Activated CD4-positive, alpha-beta T cell treated with anti-CD3 and anti-CD28 coated beads, Interleukin-2, amount 50 U/mL, for 48 hours (primary cell): ENCODE measurements at regions not wholly inside any gene's neighbourhood (a gene's known extent, or its start where the extent isn't known, plus 50 kb on each side); places are given as distances from the start of the nearest gene placed in this dataset.

ENCODE experiments used
- DNase-seq, 2 experiments: peaks; one replicate each; pipeline ENCODE4 v3.0.0-alpha.2; 2020

DNA sequence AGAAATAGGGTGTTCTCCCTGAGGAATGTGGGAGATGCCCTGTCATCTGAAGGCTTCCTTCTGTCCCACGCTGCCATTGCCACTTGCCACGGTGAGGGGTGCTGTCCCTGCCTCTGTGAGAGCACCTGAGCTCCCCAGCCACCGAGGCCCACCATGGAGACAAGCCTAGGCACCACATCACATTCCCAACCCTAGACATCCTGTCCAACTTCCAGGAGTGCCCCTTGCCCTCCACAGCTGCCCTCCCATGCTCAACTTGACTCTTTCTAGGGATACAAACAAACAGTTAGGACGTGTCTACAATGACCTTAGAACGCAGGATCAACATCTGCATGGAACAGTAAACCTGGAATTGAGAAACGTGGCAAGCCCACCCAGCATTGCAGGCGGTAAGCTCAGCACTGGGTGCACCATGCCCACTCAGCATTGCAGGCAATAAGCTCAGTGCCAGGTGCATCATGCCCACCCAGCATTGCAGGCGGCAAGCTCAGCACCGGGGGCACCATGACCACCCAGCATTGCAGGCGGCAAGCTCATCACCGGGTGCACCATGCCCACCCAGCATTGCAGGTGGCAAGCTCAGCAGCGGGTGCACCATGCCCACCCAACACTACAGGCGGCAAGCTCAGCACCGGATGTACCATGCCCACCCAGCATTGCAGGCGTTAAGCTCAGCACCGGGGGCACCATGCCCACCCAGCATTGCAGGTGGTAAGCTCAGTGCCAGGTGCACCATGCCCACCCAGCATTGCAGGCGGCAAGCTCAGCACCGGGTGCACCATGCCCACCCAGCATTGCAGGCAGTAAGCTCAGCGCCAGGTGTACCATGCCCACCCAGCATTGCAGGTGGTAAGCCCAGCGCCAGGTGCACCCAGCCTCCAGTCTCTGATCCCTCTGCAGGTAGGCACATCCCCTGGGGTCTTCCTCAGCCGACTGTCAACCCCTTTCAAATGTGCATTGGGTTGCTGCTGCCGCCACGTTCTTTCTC, 1463.9 kb downstream of the TBC1D22A start:
- no peak for DNase-seq

DNA sequence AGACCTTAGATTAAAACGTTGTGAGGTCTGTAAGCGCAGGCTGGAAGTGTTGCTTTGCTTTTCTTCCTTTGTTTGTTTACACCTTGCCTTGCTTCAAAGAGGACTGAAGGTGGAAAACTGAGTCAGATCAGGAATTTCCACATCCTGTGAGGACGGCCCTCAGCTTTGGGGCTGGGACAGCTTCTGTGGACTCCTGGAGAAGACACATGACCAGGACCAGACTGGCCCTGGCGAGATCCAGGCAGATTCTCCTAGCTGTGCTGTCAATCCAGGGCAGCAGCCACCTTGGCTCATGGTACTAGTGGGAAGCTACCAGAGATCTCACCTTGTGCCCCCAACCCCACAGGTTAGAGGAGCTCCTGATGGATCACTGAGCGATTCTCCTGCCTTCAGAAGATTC, 1461.9 kb downstream of the TBC1D22A start:
- no peak for DNase-seq

DNA sequence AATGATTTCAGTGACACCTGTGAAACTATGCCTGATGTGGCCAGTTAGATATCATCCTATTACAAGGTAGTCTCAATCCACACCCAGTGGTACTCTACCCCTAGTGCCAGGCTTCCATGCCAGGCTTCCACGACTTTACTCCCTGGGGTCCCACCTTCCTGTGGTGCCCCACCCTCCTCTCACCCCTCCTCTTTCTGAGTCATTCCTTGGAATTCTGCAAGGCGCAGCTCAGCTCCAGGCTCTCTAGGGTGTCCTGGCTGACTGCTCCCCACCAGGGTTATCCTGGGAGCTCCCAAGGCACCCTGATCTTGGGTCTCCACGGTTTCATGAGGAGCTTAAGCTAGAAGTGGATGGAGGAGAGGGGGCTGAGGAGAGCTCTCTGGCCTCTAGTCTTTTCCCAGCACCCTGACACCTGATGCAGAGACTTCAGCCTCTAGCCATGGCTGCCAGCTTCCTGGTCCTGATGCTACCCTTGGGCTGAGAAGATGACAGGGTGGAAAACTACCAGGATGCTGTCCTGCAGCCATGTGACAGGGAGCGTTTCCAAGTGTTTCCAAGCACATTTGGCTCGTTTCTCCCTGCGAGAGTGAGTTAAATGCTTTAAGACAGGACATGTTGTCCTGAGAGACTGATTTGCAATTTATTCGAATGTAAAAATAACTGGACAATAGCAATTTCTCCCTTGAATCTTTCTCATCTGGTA, 1461.2 kb downstream of the TBC1D22A start:
- DNase-seq, result no peak

DNA sequence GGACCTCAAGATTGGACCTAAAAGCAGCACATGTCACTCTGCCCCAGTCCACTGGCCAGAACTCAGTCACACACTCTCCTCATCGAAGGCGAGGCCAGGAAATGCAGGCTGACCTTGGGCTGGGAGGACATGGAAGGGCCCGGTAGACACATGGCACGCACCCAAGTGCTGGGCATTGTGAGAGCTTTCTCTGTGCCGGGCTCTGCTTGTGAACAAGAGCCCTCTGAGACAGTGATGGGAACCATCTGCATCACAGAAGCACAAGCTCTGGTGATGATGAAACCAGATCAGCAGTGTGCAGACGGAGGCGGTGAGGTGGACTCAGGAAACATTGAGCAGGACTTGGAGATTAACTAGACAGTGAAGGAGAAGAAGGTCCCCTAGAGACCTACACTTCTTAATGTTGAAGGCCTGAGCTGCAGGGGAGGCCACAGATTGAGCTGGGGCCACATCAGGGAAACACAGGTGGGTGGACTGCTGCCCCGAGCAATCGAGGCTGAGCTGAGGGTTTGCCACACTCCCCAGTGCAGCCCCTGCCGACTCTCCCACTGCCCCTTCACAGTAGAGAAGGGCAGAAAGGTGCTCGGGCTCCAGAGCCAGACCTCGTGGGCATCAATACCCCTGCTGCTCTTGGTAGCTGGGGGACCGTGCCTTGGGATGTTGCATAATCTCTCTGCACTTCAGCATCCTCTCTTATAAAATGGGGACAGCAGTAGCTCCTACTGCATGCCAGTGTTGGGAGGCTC, 1460.5 kb downstream of the TBC1D22A start:
- DNase-seq, result no peak

DNA sequence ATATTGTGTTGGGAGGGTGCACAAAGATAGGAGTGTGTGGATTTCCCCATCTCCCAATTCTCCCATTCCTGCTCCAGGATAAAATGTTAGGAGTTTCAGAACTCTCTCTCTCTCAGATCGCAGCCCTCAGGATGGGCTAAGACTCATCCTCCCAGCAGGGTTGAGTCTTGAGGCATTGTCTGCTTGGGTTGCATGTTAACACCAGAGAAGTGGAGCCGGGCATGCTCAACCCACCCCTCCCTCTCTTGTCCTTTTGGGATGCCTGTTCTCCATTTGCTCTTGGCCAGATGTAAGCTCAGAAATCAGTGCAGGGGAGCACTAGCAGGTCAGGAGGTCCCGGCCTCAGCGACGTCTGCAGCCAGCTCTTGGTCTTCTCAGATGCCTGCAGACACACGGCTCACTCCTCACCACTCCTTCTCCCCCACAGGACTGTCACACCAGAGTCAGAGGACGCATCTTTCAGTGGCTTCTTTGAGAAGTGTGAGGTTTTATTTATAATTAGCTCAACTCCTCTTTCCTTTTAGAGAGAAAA, 1456.5 kb downstream of the TBC1D22A start:
- DNase-seq, result no peak

DNA sequence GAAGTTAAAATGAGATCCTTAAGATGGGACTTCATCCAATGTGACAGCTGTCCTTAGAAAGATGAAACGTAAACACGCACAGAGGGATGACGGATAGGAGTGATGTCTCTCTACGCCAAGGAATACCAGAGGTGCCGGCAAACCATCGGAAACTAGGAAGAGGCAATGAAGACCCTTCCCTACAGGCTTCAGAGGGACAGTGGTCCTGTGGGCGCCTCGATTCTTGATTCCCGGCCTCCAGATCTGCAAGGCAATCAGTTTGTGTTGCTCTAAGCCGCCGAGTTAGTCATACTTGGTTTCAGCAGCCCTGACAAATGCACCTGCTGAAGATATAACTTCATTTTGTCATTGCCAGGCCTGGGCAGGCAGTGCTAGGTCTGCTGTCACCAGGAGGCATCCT, 1455.1 kb downstream of the TBC1D22A start:
- DNase-seq, result no peak

DNA sequence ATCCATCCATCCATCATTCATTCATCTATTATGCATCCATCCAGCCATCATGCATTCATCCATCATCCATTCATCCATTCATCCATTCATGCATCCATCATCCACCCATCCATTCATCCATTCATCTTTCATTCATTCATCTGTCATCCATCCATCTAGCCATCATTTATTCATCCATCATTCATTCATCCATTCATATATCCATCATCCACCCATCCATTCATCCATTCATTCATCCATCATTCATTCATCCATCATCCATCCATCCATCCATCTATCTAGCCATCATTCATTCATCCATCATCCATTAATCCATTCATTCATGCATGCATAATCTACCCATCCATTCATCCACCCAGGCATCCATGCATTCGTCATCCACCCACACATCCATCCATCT, 1450.3 kb downstream of the TBC1D22A start:
- DNase-seq, result no peak

DNA sequence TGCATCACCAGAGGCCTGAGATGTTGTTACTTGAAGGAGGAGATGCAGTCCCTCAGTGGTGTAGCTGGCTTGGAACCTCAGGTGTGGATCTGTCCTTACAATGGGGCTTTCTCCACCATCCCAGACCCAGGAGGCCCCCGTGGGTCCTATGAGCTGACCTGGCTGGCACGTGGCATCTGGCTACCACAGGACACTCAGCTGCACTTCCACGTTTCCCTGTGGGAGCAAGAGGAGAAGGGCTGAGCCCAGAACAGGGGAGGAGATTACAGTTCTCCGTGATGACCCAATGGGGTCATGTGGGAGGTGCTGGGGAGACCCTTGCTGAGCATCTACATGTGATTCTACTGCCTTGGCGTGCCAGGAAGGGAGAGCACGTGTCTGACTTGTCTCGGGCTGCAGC, 1448.4 kb downstream of the TBC1D22A start:
- DNase-seq, result no peak

DNA sequence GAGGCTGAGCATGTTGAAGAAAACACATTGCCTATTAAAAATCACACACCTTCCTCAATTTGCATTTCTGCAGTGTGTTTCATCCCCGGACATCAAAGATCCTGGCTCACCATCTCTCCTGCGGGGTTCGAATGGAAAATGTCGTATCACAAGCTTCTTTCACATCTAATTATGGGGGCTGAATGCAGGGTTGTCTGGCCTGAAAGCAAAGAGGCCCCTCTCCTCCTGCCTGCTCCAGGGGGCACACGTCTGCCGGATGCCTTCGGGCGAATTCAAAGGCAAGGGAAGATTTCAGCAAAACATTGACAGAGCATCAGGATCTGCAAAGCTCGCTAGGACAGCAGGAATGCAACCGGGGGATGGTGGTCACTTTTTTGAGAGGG, 1447.7 kb downstream of the TBC1D22A start:
- no peak for DNase-seq

DNA sequence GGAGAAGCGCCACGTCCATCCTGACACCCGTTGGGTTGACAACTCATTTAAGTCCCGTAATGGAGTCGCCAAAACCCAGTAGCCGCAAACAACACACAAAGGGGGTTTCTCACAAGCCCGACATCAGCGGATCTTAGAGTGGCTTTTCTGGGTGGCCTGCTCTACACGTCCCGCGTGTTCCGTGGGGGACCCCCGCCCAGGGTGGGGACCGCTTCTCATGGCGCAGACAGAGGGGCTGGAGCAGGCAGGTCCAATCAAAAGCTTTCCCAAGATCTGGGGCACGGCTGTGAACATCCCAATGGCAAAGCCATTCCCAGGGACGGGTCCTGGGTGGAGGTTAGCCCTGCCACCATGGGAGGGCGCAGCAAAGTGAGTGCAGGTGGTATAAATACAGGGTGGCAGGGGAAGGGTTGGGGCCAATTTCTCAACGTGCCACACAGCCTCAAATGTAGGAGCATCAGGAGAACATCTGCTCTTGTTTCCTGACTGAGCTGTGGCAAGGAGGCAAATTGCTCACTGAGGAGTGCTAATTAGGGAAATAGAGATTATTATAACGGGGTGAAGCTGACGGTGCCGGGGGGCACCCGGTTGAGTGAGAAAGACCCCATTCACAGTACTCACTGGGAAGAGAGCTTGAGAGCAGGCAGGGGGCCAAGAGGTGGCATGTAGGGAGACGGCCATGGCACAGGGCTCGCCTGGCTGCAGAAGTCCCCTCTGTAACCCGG, 1447.2 kb downstream of the TBC1D22A start:
- no peak for DNase-seq

DNA sequence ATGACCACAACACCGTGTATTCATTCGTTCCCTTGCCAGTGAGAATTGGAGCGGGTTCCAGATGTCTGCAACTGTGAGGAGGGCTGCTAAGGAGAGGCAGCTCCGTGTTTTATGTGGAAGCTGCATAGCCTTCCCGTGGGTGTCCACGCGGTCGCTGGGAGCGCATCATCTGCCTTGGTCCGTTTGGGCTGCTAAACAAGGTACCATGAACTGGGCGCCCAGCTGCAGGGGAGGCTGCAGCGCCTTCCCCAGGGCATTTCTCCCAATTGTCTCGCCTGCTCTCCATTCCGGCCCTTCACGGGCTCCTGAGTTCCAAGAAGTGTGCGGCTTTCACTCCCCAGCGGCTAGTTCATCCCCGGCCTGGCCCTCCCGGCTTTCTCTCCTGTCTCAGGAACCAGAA, 1446.4 kb downstream of the TBC1D22A start:
- DNase-seq, result no peak

DNA sequence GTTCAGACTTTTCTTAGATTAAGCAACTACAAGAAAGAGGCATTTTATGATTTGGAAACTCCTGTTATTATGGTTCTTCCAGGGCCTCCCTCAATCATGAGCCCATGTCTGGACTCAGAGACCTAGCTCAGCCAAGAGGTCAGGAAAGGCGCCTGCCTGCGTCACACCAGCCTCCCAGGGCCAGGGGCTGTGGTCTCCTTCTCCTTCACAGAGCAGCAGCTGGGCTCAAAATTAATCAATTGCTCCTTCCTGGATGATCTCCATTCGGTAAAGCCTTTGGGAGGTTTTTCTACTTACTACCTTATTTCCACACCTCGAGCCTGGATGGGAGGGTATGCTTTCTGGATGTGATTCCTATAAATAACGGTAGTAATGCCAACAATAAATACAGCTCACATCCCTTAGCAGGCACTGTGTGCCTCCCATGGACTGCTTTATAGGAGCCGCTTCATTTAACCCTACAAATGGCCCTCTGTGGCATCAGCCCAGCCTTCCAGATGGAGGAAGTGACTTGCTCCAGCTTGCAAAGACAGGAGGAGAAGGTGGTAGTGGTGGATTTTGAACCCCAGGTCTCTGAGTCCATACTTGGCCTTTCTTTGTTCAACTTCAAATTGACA, 1445.6 kb downstream of the TBC1D22A start:
- no peak for DNase-seq

DNA sequence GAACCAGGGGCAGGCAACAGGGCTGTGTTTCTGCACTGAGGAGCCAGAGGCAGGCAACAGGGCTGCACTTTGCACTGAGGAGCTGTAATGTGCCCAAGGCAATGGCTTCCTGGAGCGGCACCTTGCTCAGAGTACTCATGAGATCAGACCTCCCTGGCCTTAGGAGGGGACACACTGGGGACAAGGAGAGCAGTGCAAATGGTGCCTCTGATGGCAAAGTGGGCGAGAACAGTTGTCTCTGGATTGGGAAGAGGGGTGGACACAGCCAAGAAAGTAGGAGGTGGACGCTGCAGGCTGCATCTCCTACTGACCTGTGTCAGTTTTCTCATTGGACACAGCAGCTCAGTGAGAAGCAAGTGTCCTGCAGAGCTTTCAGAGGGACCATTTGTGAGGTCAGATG, 1443.3 kb downstream of the TBC1D22A start:
- DNase-seq, result no peak

DNA sequence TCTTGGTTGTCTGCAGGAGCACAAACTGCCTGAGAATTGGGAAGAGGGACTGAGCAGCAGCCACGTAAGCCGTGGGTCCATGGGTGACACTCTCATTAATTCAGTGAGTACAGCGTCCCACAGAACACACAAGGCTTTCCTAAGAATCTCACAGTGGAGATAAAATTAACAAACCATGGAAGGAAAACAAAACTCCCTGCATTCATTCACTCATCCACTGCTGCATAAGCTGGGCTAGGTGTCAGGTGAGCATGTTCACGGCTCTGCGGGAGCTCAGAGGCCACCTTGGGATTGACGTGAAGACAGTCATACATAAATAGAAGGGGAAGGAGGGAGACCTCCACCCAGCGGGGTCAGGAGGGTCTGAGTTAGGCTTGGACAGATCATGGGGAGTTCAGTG, 1442.7 kb downstream of the TBC1D22A start:
- no peak for DNase-seq

DNA sequence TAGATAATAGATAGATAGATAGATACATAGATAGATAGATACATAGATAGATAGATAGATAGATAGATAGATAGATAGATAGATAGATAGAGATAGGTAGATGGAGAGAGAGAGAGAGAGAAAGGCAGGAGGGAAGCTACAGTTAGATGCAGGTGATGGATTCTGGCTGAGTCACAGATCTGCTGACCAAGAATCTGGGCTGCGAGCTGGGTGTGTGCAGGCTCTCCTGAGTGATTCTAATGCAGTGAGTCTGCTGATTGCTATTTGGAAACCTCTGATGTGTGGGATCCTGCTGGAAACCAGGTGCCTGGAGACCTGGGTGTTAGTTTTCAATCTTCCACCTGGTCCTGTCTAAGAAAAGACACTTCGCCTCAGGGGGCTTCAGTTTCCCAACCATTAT, 1441.8 kb downstream of the TBC1D22A start:
- DNase-seq, result no peak

DNA sequence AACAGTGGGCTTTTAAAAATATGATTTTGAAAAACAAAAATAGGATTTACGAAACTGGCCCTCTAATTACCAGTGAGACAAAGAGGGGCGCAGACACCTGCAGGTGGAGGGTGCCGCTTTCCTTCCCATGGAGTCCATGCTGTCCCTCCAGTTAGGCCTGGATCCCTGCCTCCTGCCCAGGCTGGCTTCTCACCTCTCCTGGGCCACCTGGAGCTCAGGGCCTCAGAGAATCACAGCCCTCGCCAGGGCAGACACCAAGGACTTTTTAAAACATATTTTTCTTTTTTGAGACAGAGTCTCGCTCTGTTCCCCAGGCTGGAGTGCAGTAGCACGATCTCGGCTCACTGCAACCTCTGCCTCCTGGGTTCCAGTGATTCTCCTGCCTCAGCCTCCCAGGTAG, 1437.2 kb downstream of the TBC1D22A start:
- DNase-seq, result no peak

DNA sequence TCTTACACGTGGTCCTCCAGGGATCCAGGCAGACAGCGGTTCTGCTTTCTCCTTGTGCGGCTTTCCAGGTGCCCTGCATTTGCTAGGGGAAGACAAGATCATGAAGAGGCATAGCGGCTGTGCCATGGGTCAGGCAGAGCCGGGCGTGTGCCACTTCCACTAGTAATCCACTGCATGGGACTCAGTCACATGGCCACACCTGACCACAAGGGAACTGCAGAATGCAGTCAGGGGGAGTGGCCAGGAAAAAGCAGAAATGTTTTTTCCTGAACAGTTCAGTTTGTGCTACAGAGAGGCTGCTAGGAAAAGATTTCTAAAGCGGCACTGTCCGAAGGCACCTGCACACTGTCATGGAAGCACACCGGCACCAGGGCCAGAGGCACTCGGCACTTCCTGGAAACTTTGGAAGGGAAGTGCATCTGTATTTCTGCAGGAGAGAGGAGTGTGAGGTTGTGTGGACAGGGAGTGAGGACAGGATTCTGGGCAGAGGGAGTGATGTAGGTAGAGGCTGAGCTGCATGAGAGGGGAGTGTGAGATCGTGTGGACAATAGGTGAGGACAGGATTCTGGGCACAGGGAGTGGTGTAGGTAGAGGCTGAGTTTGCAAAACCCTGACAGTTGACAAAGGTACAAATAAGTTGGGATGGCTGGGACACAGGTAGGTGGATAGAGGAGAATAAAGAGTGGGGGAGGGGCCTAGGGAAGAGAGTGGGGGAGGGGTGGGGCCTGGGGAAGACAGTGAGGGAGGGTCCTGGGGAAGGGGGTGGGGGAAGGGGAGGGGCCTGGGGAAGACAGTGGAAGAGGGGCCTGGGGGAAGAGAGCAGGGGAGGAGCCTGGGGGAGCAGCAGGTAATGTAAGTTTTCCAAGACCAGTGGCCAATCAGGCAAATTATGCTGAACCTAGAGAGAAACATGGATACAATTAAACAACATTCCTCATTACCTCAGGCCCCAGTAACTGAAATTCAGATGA, 1436.3 kb downstream of the TBC1D22A start:
- no peak for DNase-seq

DNA sequence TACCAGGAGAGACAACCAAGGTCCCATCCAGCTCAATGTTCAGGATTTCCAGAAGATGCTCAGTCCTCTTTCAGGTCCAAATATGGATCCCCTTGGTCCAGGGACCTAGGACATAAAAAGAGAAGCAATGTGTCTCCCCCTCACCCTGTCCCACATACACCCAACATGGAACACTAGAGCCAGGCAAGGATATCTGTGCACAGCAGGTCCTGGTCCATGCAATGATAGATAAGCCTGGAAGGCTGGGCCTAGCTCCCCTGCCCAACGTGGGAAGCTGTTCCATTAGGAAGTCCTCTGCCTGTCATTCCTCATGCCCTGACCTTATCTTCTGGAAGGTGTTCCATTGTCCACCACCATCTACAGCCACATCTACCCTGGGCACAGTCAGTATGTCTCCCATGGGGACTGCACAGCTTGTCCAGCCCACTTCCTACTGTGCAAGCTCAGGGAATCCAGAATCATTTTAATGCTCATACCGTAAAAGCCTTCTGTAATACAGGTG, 1434.8 kb downstream of the TBC1D22A start:
- DNase-seq, result no peak

DNA sequence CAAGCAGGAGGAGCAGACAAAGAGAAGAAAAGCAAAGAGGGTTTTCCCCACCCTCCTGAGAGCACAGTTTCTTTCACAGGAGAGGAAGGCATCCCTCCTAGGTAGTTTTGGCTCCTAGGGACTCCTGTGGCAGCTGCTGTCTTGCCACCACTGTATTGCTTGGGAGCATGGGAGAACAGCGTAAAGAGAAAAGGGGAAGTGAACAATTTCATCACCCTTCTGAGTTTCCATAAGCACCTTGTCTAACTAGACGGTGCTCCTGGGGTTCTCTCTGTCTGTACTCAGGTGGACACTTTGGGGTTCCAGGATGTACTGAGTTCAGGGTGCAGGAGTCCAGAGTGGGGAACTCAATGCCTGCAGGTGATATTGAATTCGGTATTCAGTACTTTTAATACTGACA, 1430.5 kb downstream of the TBC1D22A start:
- no peak for DNase-seq

DNA sequence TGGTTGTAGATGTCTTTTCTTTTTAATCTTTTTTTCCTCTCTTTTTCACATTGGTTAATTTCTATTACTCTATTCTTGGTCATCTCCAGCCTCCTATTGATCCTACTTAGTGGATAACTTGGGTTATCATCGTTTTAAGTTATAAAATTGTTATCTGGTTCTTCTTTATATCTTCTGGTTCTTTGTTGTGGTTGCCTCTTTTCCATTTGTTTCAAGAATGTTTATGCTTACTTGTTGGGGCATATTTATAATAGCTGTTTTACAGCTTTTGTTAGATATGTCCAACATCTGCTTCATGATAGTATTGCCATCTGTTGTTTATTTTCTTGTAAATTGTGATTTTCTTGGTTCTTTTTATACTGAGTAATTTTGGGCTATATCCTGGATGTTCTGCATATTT, 1429.6 kb downstream of the TBC1D22A start:
- no peak for DNase-seq
